ENCODE measurements at regions not wholly inside any gene's neighbourhood (a gene's known extent, or its start where the extent isn't known, plus 50 kb on each side); places are given as distances from the start of the nearest gene placed in this dataset.

- Histone ChIP-seq H3K4me1 (ENCODE audit: control insufficient read depth, low read length) (no peaks in the 10 kb centered on the region), H3K36me3 (ENCODE audit: control insufficient read depth, low read length) (no peaks in the 10 kb centered on the region), H3K79me2 (ENCODE audit: control insufficient read depth, low read length) (no peaks in the 10 kb centered on the region), H4K20me1 (ENCODE audit: control insufficient read depth, insufficient read depth, low read depth, low read length) (no peaks in the 10 kb centered on the region), H3K27me3 (ENCODE audit: control insufficient read depth, low read length) (no peaks in the 10 kb centered on the region), H3K9me2 (replicated peaks; ENCODE audit: control insufficient read depth, low read length) (no peaks in the 10 kb centered on the region), H3F3A (ENCODE audit: control insufficient read depth, insufficient read depth) (no peaks in the 10 kb centered on the region), H3K4me2 (ENCODE audit: low read length) (no peak overlapping the region), H3K4me3 (ENCODE audit: low read length) (no peak overlapping the region), H3K9me3 (ENCODE audit: control insufficient read depth, insufficient read depth, low read length) (no peaks in the 10 kb centered on the region), H3K27ac (ENCODE audit: low read depth, low read length) (no peak overlapping the region)
- TF ChIP-seq EZH2phosphoT487 (IDR thresholded peaks at IDR 0.05; ENCODE audit: borderline replicate concordance, low read length) = no peak
- no peak for TF ChIP-seq CTCF (IDR thresholded peaks at IDR 0.05; ENCODE audit: low read depth, low read length, poor library complexity, severe bottlenecking)
Measured at GRCh38 chr2:4553241-4553640, 849.9 kb downstream of the DCDC2C start.

GRCh38 chr2:4556135-4556896 is 852.9 kb downstream of the DCDC2C start:
- H4K20me1 ChIP-seq (ENCODE audit: control insufficient read depth, insufficient read depth, low read depth, low read length) = no peaks in the 10 kb centered on the region

GRCh38 chr2:4561196-4561595 is 857.8 kb downstream of the DCDC2C start:
- no peak overlapping the region for H3K27ac ChIP-seq (ENCODE audit: low read depth, low read length)
- no peaks in the 10 kb centered on the region for H3K4me1 ChIP-seq (ENCODE audit: control insufficient read depth, low read length)
- no peaks in the 10 kb centered on the region for H3K79me2 ChIP-seq (ENCODE audit: control insufficient read depth, low read length)
- TF ChIP-seq EZH2phosphoT487 (IDR thresholded peaks at IDR 0.05; ENCODE audit: borderline replicate concordance, low read length) (no peak), CTCF (IDR thresholded peaks at IDR 0.05; ENCODE audit: low read depth, low read length, poor library complexity, severe bottlenecking) (no peak)
- H3K4me2 ChIP-seq (ENCODE audit: low read length) = no peak overlapping the region
- H3K9me3 ChIP-seq (ENCODE audit: control insufficient read depth, insufficient read depth, low read length) = no peaks in the 10 kb centered on the region
- H4K20me1 ChIP-seq (ENCODE audit: control insufficient read depth, insufficient read depth, low read depth, low read length) = no peaks in the 10 kb centered on the region
- H3K9me2 ChIP-seq (replicated peaks; ENCODE audit: control insufficient read depth, low read length) = no peaks in the 10 kb centered on the region
- H3K36me3 ChIP-seq (ENCODE audit: control insufficient read depth, low read length) = no peaks in the 10 kb centered on the region
- H3K4me3 ChIP-seq (ENCODE audit: low read length) = no peak overlapping the region
- no peaks in the 10 kb centered on the region for H3F3A ChIP-seq (ENCODE audit: control insufficient read depth, insufficient read depth)
- no peaks in the 10 kb centered on the region for H3K27me3 ChIP-seq (ENCODE audit: control insufficient read depth, low read length)

More at GRCh38 chr2:4556135-4556896, 852.9 kb downstream of the DCDC2C start:
- Histone ChIP-seq H3K4me1 (ENCODE audit: control insufficient read depth, low read length) (no peaks in the 10 kb centered on the region), H3F3A (ENCODE audit: control insufficient read depth, insufficient read depth) (no peaks in the 10 kb centered on the region), H3K9me3 (ENCODE audit: control insufficient read depth, insufficient read depth, low read length) (no peaks in the 10 kb centered on the region), H3K27ac (ENCODE audit: low read depth, low read length) (no peak overlapping the region), H3K9me2 (replicated peaks; ENCODE audit: control insufficient read depth, low read length) (no peaks in the 10 kb centered on the region), H3K27me3 (ENCODE audit: control insufficient read depth, low read length) (no peaks in the 10 kb centered on the region), H3K36me3 (ENCODE audit: control insufficient read depth, low read length) (no peaks in the 10 kb centered on the region), H3K79me2 (ENCODE audit: control insufficient read depth, low read length) (no peaks in the 10 kb centered on the region), H3K4me2 (ENCODE audit: low read length) (no peak overlapping the region), H3K4me3 (ENCODE audit: low read length) (no peak overlapping the region)
- TF ChIP-seq EZH2phosphoT487 (IDR thresholded peaks at IDR 0.05; ENCODE audit: borderline replicate concordance, low read length) = no peak
- TF ChIP-seq CTCF (IDR thresholded peaks at IDR 0.05; ENCODE audit: low read depth, low read length, poor library complexity, severe bottlenecking) = no peak
